HG02943 (cell line): ENCODE measurements at regions not wholly inside any gene's neighbourhood (a gene's known extent, or its start where the extent isn't known, plus 50 kb on each side); places are given as distances from the start of the nearest gene placed in this dataset.

Source experiments
- ATAC-seq: cut with Tn5 transposase; IDR thresholded peaks from one replicate; pipeline ENCODE4 v1.9.1; 2021; ENCODE audit warnings: mild to moderate bottlenecking, low read depth, moderate library complexity; ENCODE audit not compliant: unreplicated experiment

- no peak for ATAC-seq
Observed at GRCh38 chr11:128407962-128408361, 179.4 kb downstream of the ETS1 start.

GRCh38 chr11:128405714-128406662 lies 181.4 kb downstream of the ETS1 start:
- ATAC-seq, result no peak

GRCh38 chr11:128405112-128405511 lies 182.2 kb downstream of the ETS1 start:
- no peak for ATAC-seq

- no peak for ATAC-seq
Observed at GRCh38 chr11:128404437-128404836, 182.9 kb downstream of the ETS1 start.

- ATAC-seq, result no peak
Observed at GRCh38 chr11:128400382-128401203, 186.8 kb downstream of the ETS1 start.

GRCh38 chr11:128399251-128400121 lies 187.9 kb downstream of the ETS1 start:
- ATAC-seq, result no peak

GRCh38 chr11:128398517-128399250 lies 188.7 kb downstream of the ETS1 start:
- ATAC-seq, result no peak

- no peak for ATAC-seq
Observed at GRCh38 chr11:128397362-128397761, 190.0 kb downstream of the ETS1 start.

GRCh38 chr11:128394431-128395089 lies 192.8 kb downstream of the ETS1 start:
- ATAC-seq, result no peak

GRCh38 chr11:128392259-128392658 lies 195.1 kb downstream of the ETS1 start:
- ATAC-seq, result no peak

- ATAC-seq, result no peak
Observed at GRCh38 chr11:128391811-128392210, 195.5 kb downstream of the ETS1 start.

GRCh38 chr11:128390246-128390645 lies 197.1 kb downstream of the ETS1 start:
- no peak for ATAC-seq

GRCh38 chr11:128389461-128389976 lies 197.8 kb downstream of the ETS1 start:
- ATAC-seq, result no peak

- ATAC-seq, result no peak
Observed at GRCh38 chr11:128388206-128388815, 199.0 kb downstream of the ETS1 start.

- ATAC-seq, result no peak
Observed at GRCh38 chr11:128379587-128380580, 207.5 kb downstream of the ETS1 start.

GRCh38 chr11:128375961-128376360 lies 211.4 kb downstream of the ETS1 start:
- no peak for ATAC-seq

- no peak for ATAC-seq
Observed at GRCh38 chr11:128374026-128374425, 213.3 kb downstream of the ETS1 start.
